ENCODE measurements at regions not wholly inside any gene's neighbourhood (a gene's known extent, or its start where the extent isn't known, plus 50 kb on each side); places are given as distances from the start of the nearest gene placed in this dataset.

GRCh38 chr4:28686618-28687017 is 1826.0 kb downstream of the STIM2 start:
- H3K9me3 ChIP-seq, result no peaks in the 10 kb centered on the region
- TF ChIP-seq POLR2A (IDR thresholded peaks at IDR 0.05) (no peak), CTCF (IDR thresholded peaks at IDR 0.05) (no peak)
- no peaks in the 10 kb centered on the region for H3K36me3 ChIP-seq
- no peak overlapping the region for H3K27ac ChIP-seq
- DNase-seq, result no peak
- H3K4me3 ChIP-seq, result no peak overlapping the region
- no peaks in the 10 kb centered on the region for H3K4me1 ChIP-seq
- H3K27me3 ChIP-seq, result no peaks in the 10 kb centered on the region

GRCh38 chr4:28690890-28691289 is 1830.2 kb downstream of the STIM2 start:
- Histone ChIP-seq H3K9me3 (no peaks in the 10 kb centered on the region), H3K4me3 (no peak overlapping the region), H3K27me3 (no peaks in the 10 kb centered on the region), H3K27ac (no peak overlapping the region), H3K4me1 (no peaks in the 10 kb centered on the region), H3K36me3 (no peaks in the 10 kb centered on the region)
- no peak for TF ChIP-seq POLR2A (IDR thresholded peaks at IDR 0.05)
- DNase-seq, result no peak

- Histone ChIP-seq H3K4me1 (no peaks in the 10 kb centered on the region), H3K9me3 (no peaks in the 10 kb centered on the region), H3K27me3 (no peaks in the 10 kb centered on the region), H3K4me3 (no peak overlapping the region), H3K36me3 (no peaks in the 10 kb centered on the region), H3K27ac (no peak overlapping the region)
- no peak for DNase-seq
- no peak for TF ChIP-seq POLR2A (IDR thresholded peaks at IDR 0.05)
- TF ChIP-seq CTCF (IDR thresholded peaks at IDR 0.05), result no peak
Measured at GRCh38 chr4:28702571-28702970, 1841.9 kb downstream of the STIM2 start.

GRCh38 chr4:28709891-28710290 is 1849.2 kb downstream of the STIM2 start:
- no peak overlapping the region for H3K27ac ChIP-seq
- no peaks in the 10 kb centered on the region for H3K4me1 ChIP-seq
- no peak overlapping the region for H3K4me3 ChIP-seq
- no peak for DNase-seq
- TF ChIP-seq POLR2A (IDR thresholded peaks at IDR 0.05) (no peak), CTCF (IDR thresholded peaks at IDR 0.05) (no peak)
- H3K27me3 ChIP-seq, result no peaks in the 10 kb centered on the region
- H3K9me3 ChIP-seq, result no peaks in the 10 kb centered on the region
- H3K36me3 ChIP-seq, result no peaks in the 10 kb centered on the region

GRCh38 chr4:28723371-28723770 is 1862.7 kb downstream of the STIM2 start:
- no peaks in the 10 kb centered on the region for H3K9me3 ChIP-seq
- no peak for DNase-seq
- H3K27me3 ChIP-seq, result no peaks in the 10 kb centered on the region
- no peak for TF ChIP-seq POLR2A (IDR thresholded peaks at IDR 0.05)
- TF ChIP-seq CTCF (IDR thresholded peaks at IDR 0.05), result no peak
- no peak overlapping the region for H3K27ac ChIP-seq
- H3K4me1 ChIP-seq, result no peaks in the 10 kb centered on the region
- no peak overlapping the region for H3K4me3 ChIP-seq
- H3K36me3 ChIP-seq, result no peaks in the 10 kb centered on the region

GRCh38 chr4:28724239-28724638 is 1863.6 kb downstream of the STIM2 start:
- H3K4me1 ChIP-seq, result no peaks in the 10 kb centered on the region
- H3K9me3 ChIP-seq, result no peaks in the 10 kb centered on the region
- no peaks in the 10 kb centered on the region for H3K36me3 ChIP-seq
- no peaks in the 10 kb centered on the region for H3K27me3 ChIP-seq
- H3K27ac ChIP-seq, result no peak overlapping the region
- TF ChIP-seq POLR2A (IDR thresholded peaks at IDR 0.05) (no peak), CTCF (IDR thresholded peaks at IDR 0.05) (no peak)
- no peak for DNase-seq
- no peak overlapping the region for H3K4me3 ChIP-seq
